ENCODE measurements at regions not wholly inside any gene's neighbourhood (a gene's known extent, or its start where the extent isn't known, plus 50 kb on each side); places are given as distances from the start of the nearest gene placed in this dataset.

DNA sequence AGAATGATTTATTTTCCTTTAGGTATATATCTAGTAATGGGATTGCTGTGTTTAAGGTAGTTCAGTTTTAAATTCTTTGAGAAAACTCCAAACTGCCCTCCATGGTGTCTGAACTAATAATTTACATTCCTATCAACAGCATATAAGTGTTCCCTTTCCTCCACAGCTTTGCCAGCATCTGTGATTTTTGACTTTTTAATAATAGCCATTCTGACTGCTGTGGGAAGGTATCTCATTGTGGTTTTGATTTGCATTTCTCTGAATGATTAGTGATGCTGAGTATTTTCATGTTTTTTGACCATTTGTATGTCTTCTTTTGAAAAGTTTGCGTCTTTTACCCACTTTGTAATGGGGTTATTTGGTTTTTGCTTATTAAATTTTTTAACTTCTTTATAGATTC, 571.6 kb upstream of the CCDC54 start:
- no peak overlapping the region for H3K4me3 ChIP-seq (ENCODE audit: low read depth in 1 of 2, low read length in 2 of 2)
- no peaks in the 10 kb centered on the region for H3K27me3 ChIP-seq (ENCODE audit: low read depth, low read length)
- H3K9me3 ChIP-seq (ENCODE audit: control insufficient read depth in 1 of 2, low read length in 2 of 2) = no peaks in the 10 kb centered on the region
- no peaks in the 10 kb centered on the region for H3K36me3 ChIP-seq (ENCODE audit: control insufficient read depth in 1 of 2, insufficient read depth in 2 of 2, low read length in 2 of 2)
- peaks cover 7 to 9% of the 10 kb centered on the region in 2 donors for H3K4me1 ChIP-seq (ENCODE audit: control insufficient read depth in 1 of 2, insufficient read depth in 2 of 2, low read length in 2 of 2)
- H3K27ac ChIP-seq (ENCODE audit: low read length) = no peak overlapping the region

DNA sequence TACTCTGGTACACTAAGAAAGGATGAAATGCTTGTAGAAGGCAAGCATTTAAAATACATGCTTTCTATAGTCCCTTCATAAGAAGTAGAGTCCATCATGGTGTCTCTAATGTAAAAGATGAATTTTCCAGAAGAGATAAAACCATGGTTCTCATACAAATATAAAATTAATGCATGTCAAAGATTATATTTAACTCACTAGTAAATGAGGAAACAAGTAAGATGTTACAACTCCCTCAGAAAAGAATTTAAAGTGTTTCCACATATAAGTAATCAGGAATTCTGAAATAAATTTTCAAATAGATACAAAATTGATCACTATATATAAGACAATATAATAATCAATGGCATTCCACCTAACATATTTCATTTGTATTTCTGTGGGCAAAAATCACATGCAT, 570.3 kb upstream of the CCDC54 start:
- no peaks in the 10 kb centered on the region for H3K9me3 ChIP-seq (ENCODE audit: control insufficient read depth in 1 of 2, low read length in 2 of 2)

DNA sequence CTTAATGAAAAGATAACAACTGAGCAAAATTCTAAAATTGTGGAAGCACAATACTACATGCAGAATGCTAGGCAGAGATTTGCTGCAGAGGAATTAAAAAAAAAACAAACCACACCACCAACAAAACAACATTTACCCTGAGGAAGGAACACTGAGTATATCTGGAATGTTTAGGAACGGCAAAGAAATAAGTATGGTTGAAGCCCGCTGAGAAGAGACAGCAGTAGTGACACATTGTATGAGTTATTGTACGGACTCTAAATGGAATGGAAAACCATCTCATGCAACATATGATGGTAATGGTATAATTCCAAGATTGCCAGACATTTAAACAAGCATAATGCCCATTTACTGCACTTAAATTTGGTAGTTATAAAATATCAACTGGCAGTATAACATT, 568.2 kb upstream of the CCDC54 start:
- Histone ChIP-seq H3K4me1 (ENCODE audit: control insufficient read depth in 1 of 2, insufficient read depth in 2 of 2, low read length in 2 of 2) (peaks cover 7 to 15% of the 10 kb centered on the region in 2 donors), H3K4me3 (ENCODE audit: low read depth in 1 of 2, low read length in 2 of 2) (no peak overlapping the region), H3K27me3 (ENCODE audit: low read depth, low read length) (no peaks in the 10 kb centered on the region), H3K27ac (ENCODE audit: low read length) (no peak overlapping the region), H3K36me3 (ENCODE audit: control insufficient read depth in 1 of 2, insufficient read depth in 2 of 2, low read length in 2 of 2) (no peaks in the 10 kb centered on the region), H3K9me3 (ENCODE audit: control insufficient read depth in 1 of 2, low read length in 2 of 2) (no peaks in the 10 kb centered on the region)

More for the DNA sequence above, 570.3 kb upstream of the CCDC54 start:
- Histone ChIP-seq H3K27ac (ENCODE audit: low read length) (no peak overlapping the region), H3K27me3 (ENCODE audit: low read depth, low read length) (no peaks in the 10 kb centered on the region), H3K4me1 (ENCODE audit: control insufficient read depth in 1 of 2, insufficient read depth in 2 of 2, low read length in 2 of 2) (peaks cover 7 to 9% of the 10 kb centered on the region in 2 donors), H3K4me3 (ENCODE audit: low read depth in 1 of 2, low read length in 2 of 2) (no peak overlapping the region), H3K36me3 (ENCODE audit: control insufficient read depth in 1 of 2, insufficient read depth in 2 of 2, low read length in 2 of 2) (no peaks in the 10 kb centered on the region)

DNA sequence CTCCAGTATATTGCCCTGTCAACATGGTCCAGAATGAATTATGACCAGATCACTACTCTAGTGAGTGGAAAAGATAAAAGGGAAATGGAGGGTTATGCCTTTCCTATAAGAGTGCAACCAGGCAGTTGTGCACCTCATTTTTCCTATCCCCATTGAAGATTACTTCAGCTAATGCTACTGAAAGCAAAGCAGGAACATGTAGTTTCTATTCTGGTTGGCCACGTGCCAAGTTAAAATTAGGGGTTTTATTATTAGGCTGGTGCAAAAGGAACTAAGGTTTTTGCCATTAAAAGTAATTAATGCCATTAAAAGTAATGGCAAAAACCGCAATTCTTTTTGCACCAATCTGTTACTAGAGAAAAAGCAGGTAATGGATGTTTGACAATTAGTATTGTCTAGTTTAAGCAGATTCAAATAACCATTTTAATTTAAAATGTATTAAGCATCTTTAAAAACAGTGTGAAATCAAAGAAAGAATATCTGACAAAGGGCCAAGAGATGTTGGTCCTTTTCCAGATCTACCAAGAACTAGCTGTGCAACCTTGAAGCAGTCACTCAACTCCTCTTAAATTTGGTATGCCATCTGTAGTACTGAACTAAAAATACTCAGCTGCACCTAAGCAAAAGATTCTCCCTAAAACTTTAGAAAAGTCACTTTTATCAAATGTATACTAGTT, 567.5 kb upstream of the CCDC54 start:
- Histone ChIP-seq H3K27ac (ENCODE audit: low read length) (no peak overlapping the region), H3K4me1 (ENCODE audit: control insufficient read depth in 1 of 2, insufficient read depth in 2 of 2, low read length in 2 of 2) (peaks cover 7 to 20% of the 10 kb centered on the region in 2 donors), H3K36me3 (ENCODE audit: control insufficient read depth in 1 of 2, insufficient read depth in 2 of 2, low read length in 2 of 2) (no peaks in the 10 kb centered on the region), H3K27me3 (ENCODE audit: low read depth, low read length) (no peaks in the 10 kb centered on the region), H3K9me3 (ENCODE audit: control insufficient read depth in 1 of 2, low read length in 2 of 2) (no peaks in the 10 kb centered on the region), H3K4me3 (ENCODE audit: low read depth in 1 of 2, low read length in 2 of 2) (no peak overlapping the region)

DNA sequence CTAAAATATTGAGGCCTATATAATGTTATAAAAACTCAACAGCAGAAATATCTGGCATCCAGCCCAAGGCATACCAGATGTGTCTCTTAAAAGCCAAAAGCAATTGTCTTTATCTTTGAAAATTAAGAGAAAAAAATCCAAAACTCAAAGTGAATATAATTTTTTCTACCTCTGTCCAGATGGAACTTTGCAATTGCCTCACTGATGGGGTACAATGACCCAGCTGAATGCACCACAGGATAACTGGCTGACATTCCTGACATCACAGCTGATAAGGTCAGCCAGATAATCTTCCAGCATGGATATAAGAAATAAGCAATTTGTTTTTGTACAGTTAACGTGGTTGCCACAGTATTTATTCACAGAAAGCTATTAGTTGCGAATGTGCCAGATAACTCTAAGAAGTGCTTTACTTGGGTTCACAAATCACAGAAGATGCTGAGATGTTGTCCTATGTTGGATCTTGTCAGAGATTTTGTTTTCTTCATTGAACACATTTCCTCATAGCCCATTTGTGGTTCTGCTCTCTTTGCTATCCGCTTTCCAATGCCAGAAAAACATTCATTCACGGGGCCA, 566.9 kb upstream of the CCDC54 start:
- no peaks in the 10 kb centered on the region for H3K9me3 ChIP-seq (ENCODE audit: control insufficient read depth in 1 of 2, low read length in 2 of 2)
- H3K4me1 ChIP-seq (ENCODE audit: control insufficient read depth in 1 of 2, insufficient read depth in 2 of 2, low read length in 2 of 2) = peaks cover 7 to 20% of the 10 kb centered on the region in 2 donors
- no peaks in the 10 kb centered on the region for H3K27me3 ChIP-seq (ENCODE audit: low read depth, low read length)
- no peaks in the 10 kb centered on the region for H3K36me3 ChIP-seq (ENCODE audit: control insufficient read depth in 1 of 2, insufficient read depth in 2 of 2, low read length in 2 of 2)
- H3K4me3 ChIP-seq (ENCODE audit: low read depth in 1 of 2, low read length in 2 of 2) = no peak overlapping the region
- H3K27ac ChIP-seq (ENCODE audit: low read length) = no peak overlapping the region

DNA sequence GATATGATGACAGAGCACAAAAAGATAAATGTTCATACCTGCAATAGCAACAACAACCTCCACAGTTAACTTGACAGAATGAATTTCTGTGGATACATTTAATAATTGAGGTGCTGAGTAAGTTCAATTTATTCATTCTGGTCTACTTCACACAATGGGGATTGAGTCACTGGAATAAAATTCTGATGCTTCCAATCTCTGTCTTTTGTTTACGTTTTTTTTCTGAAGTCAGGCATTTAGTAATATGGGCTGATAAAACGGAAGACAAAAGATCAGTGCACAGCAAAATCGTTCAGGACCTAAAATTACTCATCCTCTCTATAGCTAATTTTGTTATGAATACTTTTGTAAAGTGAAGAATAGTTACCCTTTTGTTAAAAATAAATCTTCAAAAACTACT, 565.9 kb upstream of the CCDC54 start:
- Histone ChIP-seq H3K9me3 (ENCODE audit: control insufficient read depth in 1 of 2, low read length in 2 of 2) (no peaks in the 10 kb centered on the region), H3K27ac (ENCODE audit: low read length) (no peak overlapping the region), H3K4me1 (ENCODE audit: control insufficient read depth in 1 of 2, insufficient read depth in 2 of 2, low read length in 2 of 2) (peaks cover 7 to 20% of the 10 kb centered on the region in 2 donors), H3K4me3 (ENCODE audit: low read depth in 1 of 2, low read length in 2 of 2) (no peak overlapping the region), H3K27me3 (ENCODE audit: low read depth, low read length) (no peaks in the 10 kb centered on the region), H3K36me3 (ENCODE audit: control insufficient read depth in 1 of 2, insufficient read depth in 2 of 2, low read length in 2 of 2) (no peaks in the 10 kb centered on the region)

DNA sequence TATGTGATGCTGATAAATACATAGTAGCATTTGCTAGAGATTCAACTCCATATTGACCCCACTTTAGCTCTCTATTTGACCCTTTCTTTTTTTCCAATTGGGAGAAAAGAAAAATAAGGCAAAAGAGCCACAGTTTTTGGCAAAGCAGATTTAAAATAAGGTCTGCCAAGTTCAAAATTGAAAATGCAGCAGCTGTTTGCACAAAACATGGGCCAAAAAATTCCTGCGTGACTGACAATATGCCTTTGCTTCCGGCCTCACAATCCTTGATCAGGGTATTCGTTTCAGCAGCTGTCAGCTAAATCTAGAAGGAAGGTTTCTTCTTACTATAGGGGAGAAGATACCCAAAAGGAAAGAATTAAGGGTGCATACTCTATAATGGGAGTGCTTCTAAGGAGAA, 563.5 kb upstream of the CCDC54 start:
- Histone ChIP-seq H3K4me1 (ENCODE audit: control insufficient read depth in 1 of 2, insufficient read depth in 2 of 2, low read length in 2 of 2) (peaks cover 7 to 20% of the 10 kb centered on the region in 2 donors), H3K36me3 (ENCODE audit: control insufficient read depth in 1 of 2, insufficient read depth in 2 of 2, low read length in 2 of 2) (no peaks in the 10 kb centered on the region), H3K27ac (ENCODE audit: low read length) (no peak overlapping the region), H3K27me3 (ENCODE audit: low read depth, low read length) (no peaks in the 10 kb centered on the region), H3K9me3 (ENCODE audit: control insufficient read depth in 1 of 2, low read length in 2 of 2) (no peaks in the 10 kb centered on the region), H3K4me3 (ENCODE audit: low read depth in 1 of 2, low read length in 2 of 2) (no peak overlapping the region)

DNA sequence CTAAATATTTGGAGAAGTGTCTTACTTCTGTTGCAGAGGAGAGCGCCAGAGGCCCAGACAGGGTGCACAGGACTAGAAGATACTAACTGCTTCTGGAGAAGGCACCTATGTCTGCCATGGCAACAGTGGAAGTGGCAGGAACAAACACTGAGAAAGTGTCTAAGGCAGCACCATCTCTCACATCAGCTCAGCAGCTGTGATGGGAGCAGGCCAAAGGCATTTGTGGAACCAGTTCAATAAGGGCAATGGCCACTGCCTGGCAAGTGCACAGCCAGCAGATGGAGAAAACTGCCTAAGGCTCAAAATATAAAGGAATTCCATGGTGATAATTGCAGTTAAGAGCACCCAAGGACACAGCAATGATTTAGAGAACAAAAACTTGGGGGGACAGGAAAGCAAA, 563.0 kb upstream of the CCDC54 start:
- no peaks in the 10 kb centered on the region for H3K9me3 ChIP-seq (ENCODE audit: control insufficient read depth in 1 of 2, low read length in 2 of 2)
- peaks cover 7 to 20% of the 10 kb centered on the region in 2 donors for H3K4me1 ChIP-seq (ENCODE audit: control insufficient read depth in 1 of 2, insufficient read depth in 2 of 2, low read length in 2 of 2)
- no peaks in the 10 kb centered on the region for H3K36me3 ChIP-seq (ENCODE audit: control insufficient read depth in 1 of 2, insufficient read depth in 2 of 2, low read length in 2 of 2)
- no peaks in the 10 kb centered on the region for H3K27me3 ChIP-seq (ENCODE audit: low read depth, low read length)
- no peak overlapping the region for H3K4me3 ChIP-seq (ENCODE audit: low read depth in 1 of 2, low read length in 2 of 2)
- H3K27ac ChIP-seq (ENCODE audit: low read length) = no peak overlapping the region

DNA sequence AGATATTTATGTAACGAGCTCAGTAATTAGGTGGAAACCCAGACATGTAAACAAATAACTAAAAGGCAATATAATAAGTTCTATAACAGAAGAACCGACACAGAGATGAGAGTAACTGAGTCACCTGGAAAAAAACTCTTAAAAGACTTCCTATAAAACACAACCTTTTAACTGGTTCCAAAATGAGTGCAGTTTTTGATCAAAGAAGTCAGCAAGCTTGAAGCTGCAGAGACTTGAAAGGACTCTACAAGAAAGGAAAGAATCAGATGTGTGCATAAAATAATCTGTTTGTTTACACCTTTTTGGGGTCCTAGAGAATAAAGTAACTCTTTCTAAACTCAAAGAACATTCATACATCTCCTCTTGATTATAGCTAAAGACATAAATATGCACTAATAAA, 560.4 kb upstream of the CCDC54 start:
- H3K4me3 ChIP-seq (ENCODE audit: low read depth in 1 of 2, low read length in 2 of 2) = no peak overlapping the region
- no peaks in the 10 kb centered on the region for H3K36me3 ChIP-seq (ENCODE audit: control insufficient read depth in 1 of 2, insufficient read depth in 2 of 2, low read length in 2 of 2)
- H3K4me1 ChIP-seq (ENCODE audit: control insufficient read depth in 1 of 2, insufficient read depth in 2 of 2, low read length in 2 of 2) = peaks cover 0 to 11% of the 10 kb centered on the region in 2 donors
- H3K27me3 ChIP-seq (ENCODE audit: low read depth, low read length) = no peaks in the 10 kb centered on the region
- H3K27ac ChIP-seq (ENCODE audit: low read length) = no peak overlapping the region
- no peaks in the 10 kb centered on the region for H3K9me3 ChIP-seq (ENCODE audit: control insufficient read depth in 1 of 2, low read length in 2 of 2)

DNA sequence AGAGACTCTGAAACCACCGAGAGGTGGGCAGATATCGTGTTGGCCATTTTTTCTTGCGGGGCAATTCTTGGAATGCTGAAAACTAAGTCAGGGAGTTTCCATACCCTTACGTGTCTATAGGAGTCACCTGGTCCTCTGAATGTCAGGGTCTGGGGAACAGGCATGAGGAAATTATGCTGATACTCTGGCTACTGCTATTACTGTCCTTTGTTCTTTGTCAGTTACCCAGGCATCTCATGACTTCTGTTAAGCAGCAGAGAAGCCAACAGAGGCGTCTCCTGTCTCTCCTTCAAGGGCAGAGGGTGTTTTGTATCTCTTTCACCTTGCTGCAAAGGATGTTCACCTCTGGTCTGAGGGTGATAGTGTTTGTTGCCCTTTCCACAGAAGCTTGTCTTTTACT, 559.5 kb upstream of the CCDC54 start:
- Histone ChIP-seq H3K9me3 (ENCODE audit: control insufficient read depth in 1 of 2, low read length in 2 of 2) (no peaks in the 10 kb centered on the region), H3K4me1 (ENCODE audit: control insufficient read depth in 1 of 2, insufficient read depth in 2 of 2, low read length in 2 of 2) (peaks cover 0 to 11% of the 10 kb centered on the region in 2 donors), H3K36me3 (ENCODE audit: control insufficient read depth in 1 of 2, insufficient read depth in 2 of 2, low read length in 2 of 2) (no peaks in the 10 kb centered on the region), H3K27ac (ENCODE audit: low read length) (no peak overlapping the region), H3K4me3 (ENCODE audit: low read depth in 1 of 2, low read length in 2 of 2) (no peak overlapping the region), H3K27me3 (ENCODE audit: low read depth, low read length) (no peaks in the 10 kb centered on the region)

DNA sequence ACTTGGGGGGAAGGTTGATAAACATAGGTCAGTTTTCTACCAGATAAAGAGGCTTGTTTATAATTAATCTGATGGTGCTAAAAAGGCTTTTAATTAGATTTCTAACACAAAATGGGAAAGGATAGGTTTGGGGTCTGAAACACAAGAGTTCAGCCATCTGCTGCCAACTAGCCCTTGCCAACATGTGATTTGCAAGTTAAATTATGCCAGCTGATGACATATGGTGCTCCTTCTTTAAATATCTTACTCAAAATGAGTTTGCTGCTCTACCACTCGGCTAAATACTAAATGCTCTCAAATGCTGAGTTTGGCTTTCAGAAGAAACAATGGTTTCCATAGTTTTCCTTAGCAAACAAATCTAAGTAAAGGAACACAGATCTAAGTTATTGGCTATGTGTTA, 557.8 kb upstream of the CCDC54 start:
- H3K36me3 ChIP-seq (ENCODE audit: control insufficient read depth in 1 of 2, insufficient read depth in 2 of 2, low read length in 2 of 2) = no peaks in the 10 kb centered on the region
- H3K9me3 ChIP-seq (ENCODE audit: control insufficient read depth in 1 of 2, low read length in 2 of 2) = no peaks in the 10 kb centered on the region
- no peaks in the 10 kb centered on the region for H3K27me3 ChIP-seq (ENCODE audit: low read depth, low read length)
- H3K4me3 ChIP-seq (ENCODE audit: low read depth in 1 of 2, low read length in 2 of 2) = no peak overlapping the region
- no peak overlapping the region for H3K27ac ChIP-seq (ENCODE audit: low read length)
- peaks cover 0 to 2% of the 10 kb centered on the region in 2 donors for H3K4me1 ChIP-seq (ENCODE audit: control insufficient read depth in 1 of 2, insufficient read depth in 2 of 2, low read length in 2 of 2)
